Tibial nerve (tissue), 4 donors: ENCODE measurements at regions not wholly inside any gene's neighbourhood (a gene's known extent, or its start where the extent isn't known, plus 50 kb on each side); places are given as distances from the start of the nearest gene placed in this dataset.

Source experiments
- DNase-seq, 2 donors: peaks; one replicate each; pipeline ENCODE4 v3.0.0-alpha.2; 2019; ENCODE audit warnings: low spot score in 2 of 2
- H3K27ac ChIP-seq, 4 donors: fragments of 200-600 bp; sonication (generic) in 3 of 4; one replicate each; pipeline ENCODE4 v1.5.1; 2017 to 2019; ENCODE audit warnings: mild to moderate bottlenecking in 1 of 4
- H3K27me3 ChIP-seq, 2 donors: fragments of 200-600 bp; sonication (generic) in 1 of 2; one replicate each; pipeline versions ENCODE4 v1.5.1 to v1.6.0; 2017 to 2019
- H3K36me3 ChIP-seq, 3 donors: fragments of 200-600 bp; sonication (generic); one replicate each; pipeline ENCODE4 v1.5.1; 2018 to 2019
- H3K4me1 ChIP-seq, 4 donors: fragments of 200-600 bp; sonication (generic) in 3 of 4; one replicate each; pipeline ENCODE4 v1.5.1; 2017 to 2019
- H3K4me3 ChIP-seq, 4 donors: fragments of 200-600 bp; sonication (generic) in 3 of 4; one replicate each; pipeline ENCODE4 v1.5.1; 2017 to 2019; ENCODE audit warnings: mild to moderate bottlenecking in 1 of 4, moderate library complexity in 1 of 4
- H3K9me3 ChIP-seq, 4 donors: fragments of 200-600 bp; sonication (generic) in 3 of 4; one replicate each; pipeline ENCODE4 v1.5.1; 2017 to 2019
- EP300 ChIP-seq, 2 donors: sonication (generic); formaldehyde crosslinking; IDR thresholded peaks; one replicate each; pipeline ENCODE4 v1.6.1; 2017; ENCODE audit warnings: antibody characterized with exemption in 2 of 2, mild to moderate bottlenecking in 1 of 2
- POLR2A ChIP-seq, 2 donors: fragments of 450-650 bp; IDR thresholded peaks; one replicate each; pipeline ENCODE4 v1.6.1; 2017; ENCODE audit warnings: antibody characterized with exemption in 2 of 2, mild to moderate bottlenecking in 2 of 2, moderate library complexity in 2 of 2
- WGBS, 2 donors: methylation state at CpG; one replicate each; pipeline ENCODE4 v1.1.5; 2018; 5-methylcytosine and 5-hydroxymethylcytosine counted together
- TF ChIP-seq, protein P1 (sequence below), 5 experiments: fragments of 200-600 bp in 3 of 5; fragments of 450-650 bp in 2 of 5; sonication (generic) in 3 of 5; IDR thresholded peaks; one replicate each; pipeline ENCODE4 v1.5.1; 2016 to 2019; ENCODE audit warnings: antibody characterized with exemption in 5 of 5, mild to moderate bottlenecking in 3 of 5, moderate library complexity in 2 of 5

DNA sequence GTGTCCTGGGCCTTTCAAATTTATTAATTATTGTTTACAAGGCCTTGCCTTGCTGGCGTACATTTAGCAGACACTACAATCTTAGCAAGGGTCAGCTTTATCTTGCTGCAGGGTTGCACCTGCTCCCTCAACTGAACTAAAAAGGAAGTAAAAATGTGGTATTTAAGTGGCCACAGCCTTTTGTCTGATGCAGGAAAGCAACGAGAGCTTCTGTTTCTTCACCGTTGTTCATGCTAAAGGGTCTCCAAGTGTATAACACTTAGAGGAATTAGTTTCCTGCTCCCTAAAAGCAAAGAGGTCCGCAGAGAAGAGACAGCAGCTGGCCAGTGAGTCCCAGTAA, 62.8 kb upstream of the EGLN3 start:
- WGBS, 2 donors: 57 to 62% methylated on average over 4 of the region's 4 CpGs
- TF ChIP-seq, protein P1, sequence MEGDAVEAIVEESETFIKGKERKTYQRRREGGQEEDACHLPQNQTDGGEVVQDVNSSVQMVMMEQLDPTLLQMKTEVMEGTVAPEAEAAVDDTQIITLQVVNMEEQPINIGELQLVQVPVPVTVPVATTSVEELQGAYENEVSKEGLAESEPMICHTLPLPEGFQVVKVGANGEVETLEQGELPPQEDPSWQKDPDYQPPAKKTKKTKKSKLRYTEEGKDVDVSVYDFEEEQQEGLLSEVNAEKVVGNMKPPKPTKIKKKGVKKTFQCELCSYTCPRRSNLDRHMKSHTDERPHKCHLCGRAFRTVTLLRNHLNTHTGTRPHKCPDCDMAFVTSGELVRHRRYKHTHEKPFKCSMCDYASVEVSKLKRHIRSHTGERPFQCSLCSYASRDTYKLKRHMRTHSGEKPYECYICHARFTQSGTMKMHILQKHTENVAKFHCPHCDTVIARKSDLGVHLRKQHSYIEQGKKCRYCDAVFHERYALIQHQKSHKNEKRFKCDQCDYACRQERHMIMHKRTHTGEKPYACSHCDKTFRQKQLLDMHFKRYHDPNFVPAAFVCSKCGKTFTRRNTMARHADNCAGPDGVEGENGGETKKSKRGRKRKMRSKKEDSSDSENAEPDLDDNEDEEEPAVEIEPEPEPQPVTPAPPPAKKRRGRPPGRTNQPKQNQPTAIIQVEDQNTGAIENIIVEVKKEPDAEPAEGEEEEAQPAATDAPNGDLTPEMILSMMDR (IDR thresholded peaks at IDR 0.05): no peak
- TF ChIP-seq POLR2A (IDR thresholded peaks at IDR 0.05): no peak
- no peak for TF ChIP-seq EP300 (IDR thresholded peaks at IDR 0.05)
- Histone ChIP-seq H3K36me3 (no peaks in the 10 kb centered on the region), H3K4me1 (peaks cover 0 to 9% (median 0%) of the 10 kb centered on the region in 4 donors), H3K27me3 (no peaks in the 10 kb centered on the region), H3K9me3 (no peaks in the 10 kb centered on the region), H3K4me3 (no peak overlapping the region), H3K27ac (no peak overlapping the region)
- no peak for DNase-seq

DNA sequence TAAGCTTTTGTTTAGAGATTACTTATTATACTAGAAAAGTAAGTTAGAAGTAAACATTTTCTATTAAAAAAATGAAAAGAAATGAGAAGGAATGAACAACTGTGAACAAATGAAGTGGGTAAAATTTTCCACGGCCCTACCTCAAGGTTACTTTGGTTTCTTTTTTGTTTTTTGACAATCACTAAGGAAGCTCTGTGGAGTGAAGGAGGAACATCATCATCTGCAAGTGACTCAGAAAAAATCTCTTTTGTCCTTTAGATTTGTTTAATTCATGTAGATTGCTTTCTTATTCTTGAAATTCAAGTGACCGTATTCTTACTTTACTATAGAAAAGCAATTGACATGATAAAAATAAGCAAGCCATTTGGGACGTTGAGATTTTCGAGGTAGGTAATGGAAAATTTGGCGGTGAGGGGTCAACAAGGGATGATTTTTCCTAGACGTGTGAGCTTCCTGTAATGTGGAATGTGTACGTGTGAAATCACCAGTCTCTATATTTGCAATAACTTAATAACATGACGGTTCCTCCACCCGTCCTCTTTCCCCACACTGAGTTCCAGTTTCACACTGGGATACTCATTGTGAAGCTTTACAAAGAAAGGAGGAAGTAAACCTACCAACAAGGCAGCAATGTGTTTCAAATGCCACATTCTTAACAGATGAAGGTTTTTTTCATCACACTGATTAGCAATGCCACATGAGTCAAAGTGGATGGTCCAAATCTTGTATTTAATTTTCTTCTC, 62.3 kb upstream of the EGLN3 start:
- 67 to 68% methylated on average over 9 of the region's 9 CpGs for WGBS, 2 donors
- H3K4me3 ChIP-seq: no peak overlapping the region
- H3K36me3 ChIP-seq: no peaks in the 10 kb centered on the region
- no peak for DNase-seq
- H3K9me3 ChIP-seq: no peaks in the 10 kb centered on the region
- H3K4me1 ChIP-seq: peaks cover 0 to 5% (median 0%) of the 10 kb centered on the region in 4 donors
- no peaks in the 10 kb centered on the region for H3K27me3 ChIP-seq
- no peak overlapping the region for H3K27ac ChIP-seq
- TF ChIP-seq, protein P1 (IDR thresholded peaks at IDR 0.05): no peak
- peak in 1 of 2 donors; percentile 10 for TF ChIP-seq EP300 (IDR thresholded peaks at IDR 0.05)

DNA sequence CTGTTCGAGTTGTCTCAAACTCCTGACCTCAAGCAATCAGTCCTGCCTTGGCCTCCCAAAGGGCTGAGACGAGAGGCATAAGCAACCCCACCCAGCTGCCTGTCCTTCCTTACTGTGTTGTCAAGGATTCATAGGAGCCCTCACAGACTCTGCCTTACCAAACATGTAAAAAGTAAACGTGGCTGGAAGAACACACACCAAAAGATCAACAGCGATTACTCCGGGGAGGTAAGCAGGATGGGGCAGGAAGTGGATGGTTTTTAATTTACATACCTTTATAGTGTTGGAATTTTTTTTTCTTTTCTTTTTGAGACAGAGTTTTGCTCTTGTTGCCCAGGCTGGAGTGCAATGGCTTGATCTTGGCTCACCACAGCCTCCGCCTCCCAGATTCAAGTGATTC, 61.5 kb upstream of the EGLN3 start:
- H3K9me3 ChIP-seq: no peaks in the 10 kb centered on the region
- DNase-seq: no peak
- TF ChIP-seq POLR2A (IDR thresholded peaks at IDR 0.05): no peak
- TF ChIP-seq EP300 (IDR thresholded peaks at IDR 0.05): no peak
- H3K4me3 ChIP-seq: no peak overlapping the region
- H3K27ac ChIP-seq: no peak overlapping the region
- no peaks in the 10 kb centered on the region for H3K4me1 ChIP-seq
- no peaks in the 10 kb centered on the region for H3K27me3 ChIP-seq
- WGBS, 2 donors: 82 to 84% methylated on average over 6 of the region's 6 CpGs
- no peaks in the 10 kb centered on the region for H3K36me3 ChIP-seq

DNA sequence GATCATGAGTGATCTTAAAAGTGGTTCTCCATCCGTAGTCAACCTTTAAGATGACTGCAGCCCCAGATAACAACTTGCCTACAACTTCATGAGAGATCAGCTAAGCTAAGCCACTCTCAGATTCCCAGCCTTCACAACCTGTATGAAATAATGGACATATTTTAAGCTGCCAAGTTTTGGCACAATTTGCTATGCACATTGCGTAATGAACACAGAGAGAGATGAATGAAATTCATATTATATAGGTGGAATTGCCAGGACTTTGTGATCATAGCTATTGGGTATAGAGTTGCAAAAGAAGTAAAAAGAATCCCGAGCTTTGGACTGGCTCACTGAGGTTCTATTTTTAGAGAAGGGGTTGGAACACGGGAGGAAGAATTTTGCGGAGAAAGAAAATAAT, 59.1 kb upstream of the EGLN3 start:
- no peaks in the 10 kb centered on the region for H3K36me3 ChIP-seq
- H3K4me3 ChIP-seq: no peak overlapping the region
- H3K27ac ChIP-seq: no peak overlapping the region
- 91 to 94% methylated on average over 5 of the region's 5 CpGs for WGBS, 2 donors
- no peaks in the 10 kb centered on the region for H3K4me1 ChIP-seq
- no peak for DNase-seq
- no peaks in the 10 kb centered on the region for H3K27me3 ChIP-seq
- TF ChIP-seq POLR2A (IDR thresholded peaks at IDR 0.05) (no peak), EP300 (IDR thresholded peaks at IDR 0.05) (no peak)
- TF ChIP-seq, protein P1 (IDR thresholded peaks at IDR 0.05): no peak
- no peaks in the 10 kb centered on the region for H3K9me3 ChIP-seq

DNA sequence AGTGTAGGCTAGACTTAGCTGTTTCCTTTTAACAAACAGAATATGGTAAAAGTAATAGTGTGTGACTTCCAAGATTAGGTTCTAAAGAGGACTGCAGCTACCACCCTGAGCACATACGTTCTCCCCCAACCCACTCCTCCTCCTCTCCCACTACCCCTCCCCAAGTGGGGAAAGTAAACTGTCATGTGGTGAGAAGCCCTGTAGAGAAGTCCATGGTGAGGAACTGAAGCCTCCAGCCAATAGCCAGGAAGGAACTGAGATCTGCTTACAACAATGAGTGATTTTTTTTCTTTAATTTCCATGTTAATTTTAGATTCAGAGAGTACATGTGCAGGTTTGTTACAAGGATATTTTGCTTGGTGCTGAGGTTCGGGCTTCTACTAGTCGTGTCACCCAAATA, 57.0 kb upstream of the EGLN3 start:
- 54 to 57% methylated on average over 3 of the region's 3 CpGs for WGBS, 2 donors
- H3K4me3 ChIP-seq: no peak overlapping the region
- H3K9me3 ChIP-seq: no peaks in the 10 kb centered on the region
- no peaks in the 10 kb centered on the region for H3K27me3 ChIP-seq
- DNase-seq: no peak
- TF ChIP-seq EP300 (IDR thresholded peaks at IDR 0.05): no peak
- no peaks in the 10 kb centered on the region for H3K4me1 ChIP-seq
- H3K27ac ChIP-seq: no peak overlapping the region
- no peaks in the 10 kb centered on the region for H3K36me3 ChIP-seq

DNA sequence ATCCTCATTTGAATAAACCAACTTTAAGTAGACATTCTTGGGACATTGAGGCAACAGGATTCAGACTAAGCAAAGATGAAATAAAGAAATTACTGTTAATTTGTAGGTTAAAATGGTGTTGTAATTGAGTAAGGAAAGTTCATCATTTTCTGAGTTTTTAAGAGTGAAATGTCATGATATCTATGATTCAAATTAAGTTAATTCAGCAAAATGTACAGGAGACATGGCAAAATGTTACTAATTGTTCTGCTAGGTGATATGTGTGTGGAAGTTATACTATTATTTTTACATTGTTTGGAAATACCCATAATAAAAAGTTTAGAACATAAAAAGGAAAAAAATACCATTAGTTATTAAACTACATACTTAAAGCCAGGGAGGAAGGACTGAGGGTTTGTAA, 55.0 kb upstream of the EGLN3 start:
- Histone ChIP-seq H3K4me3 (no peak overlapping the region), H3K4me1 (no peaks in the 10 kb centered on the region), H3K9me3 (no peaks in the 10 kb centered on the region), H3K27me3 (no peaks in the 10 kb centered on the region), H3K27ac (no peak overlapping the region), H3K36me3 (no peaks in the 10 kb centered on the region)
- no peak for DNase-seq
- TF ChIP-seq, protein P1 (IDR thresholded peaks at IDR 0.05): no peak
- TF ChIP-seq EP300 (IDR thresholded peaks at IDR 0.05): no peak
- TF ChIP-seq POLR2A (IDR thresholded peaks at IDR 0.05): no peak
